Sigmoid colon (tissue), 4 donors: ENCODE measurements at regions not wholly inside any gene's neighbourhood (a gene's known extent, or its start where the extent isn't known, plus 50 kb on each side); places are given as distances from the start of the nearest gene placed in this dataset.

Experiments
- EP300 ChIP-seq, 4 donors: sonication (generic); formaldehyde crosslinking; IDR thresholded peaks; one replicate each; pipeline ENCODE4 v1.6.1; 2017; ENCODE audit warnings: antibody characterized with exemption in 4 of 4
- POLR2A ChIP-seq, 2 donors: fragments of 450-650 bp; IDR thresholded peaks; one replicate each; pipeline ENCODE4 v1.6.1; 2016; ENCODE audit warnings: antibody characterized with exemption in 2 of 2, mild to moderate bottlenecking in 2 of 2, moderate library complexity in 2 of 2
- POLR2AphosphoS5 ChIP-seq, 4 donors: sonication (generic); formaldehyde crosslinking; IDR thresholded peaks; one replicate each; pipeline ENCODE4 v1.6.1; 2017; ENCODE audit warnings: antibody characterized with exemption in 4 of 4
- TF ChIP-seq, protein P1 (sequence below), 4 experiments: fragments of 450-650 bp in 3 of 4; fragments of 200-600 bp in 1 of 4; IDR thresholded peaks; one replicate each; pipeline ENCODE4 v1.5.1; 2016 to 2019; ENCODE audit warnings: antibody characterized with exemption in 4 of 4, mild to moderate bottlenecking in 3 of 4, moderate library complexity in 2 of 4

DNA sequence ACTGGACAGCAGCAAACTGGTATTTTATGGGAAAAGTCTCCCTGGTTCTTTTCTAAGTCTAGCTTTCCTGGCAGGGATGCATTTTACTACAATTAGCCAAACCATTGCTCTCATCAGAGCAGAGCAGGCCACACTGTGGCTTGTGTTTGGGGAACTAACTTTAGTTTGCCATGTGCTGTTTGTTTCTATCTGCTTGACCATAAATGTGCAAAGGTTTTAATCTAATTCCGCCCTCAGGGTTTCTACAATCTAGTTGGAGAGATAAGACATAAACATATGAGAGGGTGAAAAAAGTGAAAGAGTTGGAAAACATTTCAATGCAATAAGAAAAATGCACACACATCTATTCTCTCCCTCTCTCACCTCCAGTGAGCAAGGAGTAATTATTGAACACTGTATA, 86.9 kb upstream of the MAPK4 start:
- TF ChIP-seq, protein P1, sequence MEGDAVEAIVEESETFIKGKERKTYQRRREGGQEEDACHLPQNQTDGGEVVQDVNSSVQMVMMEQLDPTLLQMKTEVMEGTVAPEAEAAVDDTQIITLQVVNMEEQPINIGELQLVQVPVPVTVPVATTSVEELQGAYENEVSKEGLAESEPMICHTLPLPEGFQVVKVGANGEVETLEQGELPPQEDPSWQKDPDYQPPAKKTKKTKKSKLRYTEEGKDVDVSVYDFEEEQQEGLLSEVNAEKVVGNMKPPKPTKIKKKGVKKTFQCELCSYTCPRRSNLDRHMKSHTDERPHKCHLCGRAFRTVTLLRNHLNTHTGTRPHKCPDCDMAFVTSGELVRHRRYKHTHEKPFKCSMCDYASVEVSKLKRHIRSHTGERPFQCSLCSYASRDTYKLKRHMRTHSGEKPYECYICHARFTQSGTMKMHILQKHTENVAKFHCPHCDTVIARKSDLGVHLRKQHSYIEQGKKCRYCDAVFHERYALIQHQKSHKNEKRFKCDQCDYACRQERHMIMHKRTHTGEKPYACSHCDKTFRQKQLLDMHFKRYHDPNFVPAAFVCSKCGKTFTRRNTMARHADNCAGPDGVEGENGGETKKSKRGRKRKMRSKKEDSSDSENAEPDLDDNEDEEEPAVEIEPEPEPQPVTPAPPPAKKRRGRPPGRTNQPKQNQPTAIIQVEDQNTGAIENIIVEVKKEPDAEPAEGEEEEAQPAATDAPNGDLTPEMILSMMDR (IDR thresholded peaks at IDR 0.05) = no peak
- TF ChIP-seq POLR2AphosphoS5 (IDR thresholded peaks at IDR 0.05) (no peak), EP300 (IDR thresholded peaks at IDR 0.05) (no peak), POLR2A (IDR thresholded peaks at IDR 0.05) (no peak)
